GM23338 (cell line): ENCODE measurements at regions not wholly inside any gene's neighbourhood (a gene's known extent, or its start where the extent isn't known, plus 50 kb on each side); places are given as distances from the start of the nearest gene placed in this dataset.

Experiments
- ATAC-seq: fragments of 200-7000 bp; cut with Tn5 transposase; 3 replicates; pipeline ENCODE4 v1.9.1; 2020
- DNase-seq: peaks from one replicate; pipeline ENCODE4 v3.0.0-alpha.2; 2015; ENCODE audit warnings: low spot score
- H2AFZ ChIP-seq: fragments of 200-600 bp; sonication (generic); 2 replicates; pipeline ENCODE4 v1.8.0; 2016; ENCODE audit warnings: antibody characterized with exemption, mild to moderate bottlenecking, moderate library complexity
- H3F3A ChIP-seq: fragments of 200-600 bp; sonication (generic); replicated peaks from 2 replicates; pipeline ENCODE4 v1.8.0; 2017; ENCODE audit warnings: antibody characterized with exemption, mixed run types, low read depth
- H3K27ac ChIP-seq: fragments of 200-600 bp; sonication (generic); 2 replicates; pipeline ENCODE4 v1.6.1; 2016; ENCODE audit warnings: low read depth
- H3K27me3 ChIP-seq: fragments of 200-600 bp; sonication (generic); 2 replicates; pipeline ENCODE4 v1.8.0; 2016; ENCODE audit warnings: mild to moderate bottlenecking, mixed run types, moderate library complexity; ENCODE audit not compliant: insufficient read depth
- H3K36me3 ChIP-seq: fragments of 200-600 bp; sonication (generic); 2 replicates; pipeline ENCODE4 v1.8.0; 2016; ENCODE audit warnings: mild to moderate bottlenecking; ENCODE audit not compliant: insufficient read depth
- H3K4me1 ChIP-seq: fragments of 200-600 bp; sonication (generic); 2 replicates; pipeline ENCODE4 v1.8.0; 2016; ENCODE audit warnings: mild to moderate bottlenecking, moderate library complexity; ENCODE audit not compliant: insufficient read depth
- H3K4me2 ChIP-seq: fragments of 200-600 bp; sonication (generic); 2 replicates; pipeline ENCODE4 v1.7.1; 2017; ENCODE audit warnings: mixed run types
- H3K4me3 ChIP-seq: fragments of 200-600 bp; sonication (generic); 2 replicates; pipeline ENCODE4 v1.6.1; 2016; ENCODE audit warnings: mixed run types
- H3K79me2 ChIP-seq: fragments of 200-600 bp; sonication (generic); replicated peaks from 2 replicates; pipeline ENCODE4 v1.8.0; 2017; ENCODE audit warnings: mild to moderate bottlenecking; ENCODE audit not compliant: insufficient read depth
- H3K9me2 ChIP-seq: fragments of 200-600 bp; sonication (generic); 2 replicates; pipeline ENCODE4 v1.8.0; 2017; ENCODE audit not compliant: insufficient read depth
- H4K20me1 ChIP-seq: fragments of 200-600 bp; sonication (generic); replicated peaks from 2 replicates; pipeline ENCODE4 v1.8.0; 2017; ENCODE audit warnings: mild to moderate bottlenecking; ENCODE audit not compliant: insufficient read depth
- H3K27ac Mint-ChIP-seq: 2 replicates; pipeline ENCODE4 v1.8.0; 2020; ENCODE audit warnings: inconsistent platforms, mild to moderate bottlenecking, moderate library complexity, mixed read lengths
- H3K27me3 Mint-ChIP-seq: 3 replicates; pipeline ENCODE4 v1.8.0; 2022; ENCODE audit warnings: low read depth, mild to moderate bottlenecking, moderate library complexity, mixed read lengths, inconsistent platforms; ENCODE audit not compliant: insufficient read depth, poor library complexity
- H3K36me3 Mint-ChIP-seq: 3 replicates; pipeline ENCODE4 v1.8.0; 2021; ENCODE audit warnings: low read depth, mild to moderate bottlenecking, inconsistent platforms, moderate library complexity, mixed read lengths
- H3K4me1 Mint-ChIP-seq: 3 replicates; pipeline ENCODE4 v1.8.0; 2020; ENCODE audit warnings: mild to moderate bottlenecking, inconsistent platforms, mixed read lengths
- H3K4me3 Mint-ChIP-seq: 3 replicates; pipeline ENCODE4 v1.8.0; 2021; ENCODE audit warnings: moderate library complexity, mild to moderate bottlenecking, inconsistent platforms, mixed read lengths
- H3K9me3 Mint-ChIP-seq: 3 replicates; pipeline ENCODE4 v1.8.0; 2020; ENCODE audit warnings: moderate library complexity, mild to moderate bottlenecking, inconsistent platforms, mixed read lengths
- CREB1 ChIP-seq: fragments of 250-450 bp; sonication (Bioruptor Pico); IDR thresholded peaks from 2 replicates; pipeline ENCODE4 v1.5.0; 2020; ENCODE audit warnings: low read depth, mild to moderate bottlenecking, moderate library complexity
- CTCF ChIP-seq, 2 experiments: fragments of 200-600 bp in 1 of 2; sonication (generic) in 1 of 2; conservative IDR thresholded peaks; 2 replicates each; pipeline versions ENCODE4 v1.5.1 to v1.6.1; 2016 to 2017; ENCODE audit warnings: antibody characterized with exemption in 2 of 2, low read depth in 2 of 2, mild to moderate bottlenecking in 2 of 2, moderate library complexity in 1 of 2
- ETS1 ChIP-seq: IDR thresholded peaks from 2 replicates; pipeline ENCODE4 v1.6.1; 2016; ENCODE audit warnings: antibody characterized with exemption
- EZH2 ChIP-seq: fragments of 200-600 bp; sonication (generic); IDR thresholded peaks from one replicate; pipeline ENCODE4 v1.8.0; 2017; ENCODE audit warnings: antibody characterized with exemption, mild to moderate bottlenecking, low read depth; ENCODE audit not compliant: unreplicated experiment
- EZH2phosphoT487 ChIP-seq: fragments of 200-600 bp; sonication (generic); IDR thresholded peaks from one replicate; pipeline ENCODE4 v1.8.1; 2018; ENCODE audit warnings: antibody characterized with exemption; ENCODE audit not compliant: unreplicated experiment
- JUNB ChIP-seq: IDR thresholded peaks from one replicate; pipeline ENCODE4 v1.6.1; 2016; ENCODE audit warnings: antibody characterized with exemption; ENCODE audit not compliant: unreplicated experiment
- NANOG ChIP-seq: IDR thresholded peaks from 2 replicates; pipeline ENCODE4 v1.6.1; 2016; ENCODE audit warnings: antibody characterized with exemption, borderline replicate concordance
- POLR2AphosphoS5 ChIP-seq: IDR thresholded peaks from 2 replicates; pipeline ENCODE4 v1.6.1; 2016; ENCODE audit warnings: antibody characterized with exemption, low read depth
- REST ChIP-seq: IDR thresholded peaks from one replicate; pipeline ENCODE4 v1.6.1; 2018; ENCODE audit warnings: antibody characterized with exemption; ENCODE audit not compliant: unreplicated experiment
- STAT1 ChIP-seq: IDR thresholded peaks from one replicate; pipeline ENCODE4 v1.6.1; 2016; ENCODE audit warnings: antibody characterized with exemption; ENCODE audit not compliant: unreplicated experiment
- ZNF114 ChIP-seq: fragments of 250-450 bp; sonication (Bioruptor Pico); IDR thresholded peaks from 2 replicates; pipeline ENCODE4 v1.5.0; 2020; ENCODE audit warnings: mild to moderate bottlenecking, moderate library complexity
- ZNF331 ChIP-seq: fragments of 250-450 bp; sonication (Bioruptor Pico); IDR thresholded peaks from 2 replicates; pipeline ENCODE4 v1.5.0; 2020; ENCODE audit warnings: low read depth, mild to moderate bottlenecking, moderate library complexity
- ZNF462 ChIP-seq: fragments of 250-450 bp; sonication (Bioruptor Pico); IDR thresholded peaks from 2 replicates; pipeline ENCODE4 v1.5.0; 2020; ENCODE audit warnings: mild to moderate bottlenecking, moderate library complexity

- H2AFZ ChIP-seq = no peak overlapping the region
- DNase-seq (no peak), ATAC-seq (no peak)
These were observed 63.4 kb upstream of the VEPH1 start for GRCh38 chr3:157566596-157566995.

More at GRCh38 chr3:157566596-157566995, 63.4 kb upstream of the VEPH1 start:
- Mint-ChIP-seq H3K27me3 (no peaks in the 10 kb centered on the region), H3K4me3 (no peak overlapping the region), H3K9me3 (peaks cover 6% of the 10 kb centered on the region; the same call in 1 of the 3 replicates), H3K27ac (no peak overlapping the region), H3K4me1 (no peaks in the 10 kb centered on the region), H3K36me3 (peaks cover 3% of the 10 kb centered on the region; the same call in 2 of the 3 replicates)
- Histone ChIP-seq H3K27ac (no peak overlapping the region), H3K4me2 (no peak overlapping the region), H4K20me1 (no peaks in the 10 kb centered on the region), H3K36me3 (no peaks in the 10 kb centered on the region), H3K79me2 (no peaks in the 10 kb centered on the region), H3K4me3 (no peak overlapping the region), H3K9me2 (no peaks in the 10 kb centered on the region; the same call in 1 of the 2 replicates), H3K4me1 (no peaks in the 10 kb centered on the region), H3F3A (no peaks in the 10 kb centered on the region), H3K27me3 (no peaks in the 10 kb centered on the region)
- TF ChIP-seq POLR2AphosphoS5 = no peak
- no peak for TF ChIP-seq ETS1
- no peak for TF ChIP-seq ZNF331 (CRISPR knock-in tag)
- no peak for TF ChIP-seq CREB1 (CRISPR knock-in tag)
- no peak for TF ChIP-seq STAT1
- TF ChIP-seq NANOG = no peak
- TF ChIP-seq ZNF114 (CRISPR knock-in tag) = no peak
- no peak for TF ChIP-seq REST
- TF ChIP-seq CTCF (conservative IDR thresholded peaks at IDR 0.05; ENCODE audit: low read depth in 2 of 2) = no peak
- no peak for TF ChIP-seq ZNF462 (CRISPR knock-in tag)
- no peak for TF ChIP-seq EZH2phosphoT487
- TF ChIP-seq JUNB = no peak
- TF ChIP-seq EZH2 = no peak
